Neural cell (in vitro differentiated cells): ENCODE measurements at regions not wholly inside any gene's neighbourhood (a gene's known extent, or its start where the extent isn't known, plus 50 kb on each side); places are given as distances from the start of the nearest gene placed in this dataset.

Experiments
- EP300 ChIP-seq: fragments of 450-650 bp; conservative IDR thresholded peaks from 2 replicates; pipeline ENCODE4 v1.6.1; 2014; ENCODE audit warnings: antibody characterized with exemption, mild to moderate bottlenecking, moderate library complexity; ENCODE audit not compliant: poor library complexity, severe bottlenecking
- EZH2 ChIP-seq: fragments of 200-600, 300-800 bp; shearing (Covaris generic), sonication (generic); IDR thresholded peaks from 2 replicates; pipeline ENCODE4 v1.6.1; 2014; ENCODE audit warnings: antibody characterized with exemption, low read length, borderline replicate concordance, mild to moderate bottlenecking; ENCODE audit not compliant: insufficient read depth, poor library complexity, severe bottlenecking
- MXI1 ChIP-seq: fragments of 450-650 bp; conservative IDR thresholded peaks from 2 replicates; pipeline ENCODE4 v1.6.1; 2014; ENCODE audit warnings: antibody characterized with exemption, mild to moderate bottlenecking; ENCODE audit not compliant: poor library complexity, severe bottlenecking
- POLR2AphosphoS5 ChIP-seq: IDR thresholded peaks from 2 replicates; pipeline ENCODE4 v1.6.1; 2012
- RAD21 ChIP-seq: fragments of 450-650 bp; conservative IDR thresholded peaks from 2 replicates; pipeline ENCODE4 v1.6.1; 2014; ENCODE audit warnings: antibody characterized with exemption, mild to moderate bottlenecking, moderate library complexity
- TAF1 ChIP-seq: IDR thresholded peaks from 2 replicates; pipeline ENCODE4 v1.6.1; 2012; ENCODE audit warnings: low read depth
- TF ChIP-seq, protein P1 (sequence below): fragments of 450-650 bp; IDR thresholded peaks from 2 replicates; pipeline ENCODE4 v1.5.1; 2014; ENCODE audit warnings: antibody characterized with exemption, mild to moderate bottlenecking, moderate library complexity; ENCODE audit not compliant: poor library complexity, severe bottlenecking

DNA sequence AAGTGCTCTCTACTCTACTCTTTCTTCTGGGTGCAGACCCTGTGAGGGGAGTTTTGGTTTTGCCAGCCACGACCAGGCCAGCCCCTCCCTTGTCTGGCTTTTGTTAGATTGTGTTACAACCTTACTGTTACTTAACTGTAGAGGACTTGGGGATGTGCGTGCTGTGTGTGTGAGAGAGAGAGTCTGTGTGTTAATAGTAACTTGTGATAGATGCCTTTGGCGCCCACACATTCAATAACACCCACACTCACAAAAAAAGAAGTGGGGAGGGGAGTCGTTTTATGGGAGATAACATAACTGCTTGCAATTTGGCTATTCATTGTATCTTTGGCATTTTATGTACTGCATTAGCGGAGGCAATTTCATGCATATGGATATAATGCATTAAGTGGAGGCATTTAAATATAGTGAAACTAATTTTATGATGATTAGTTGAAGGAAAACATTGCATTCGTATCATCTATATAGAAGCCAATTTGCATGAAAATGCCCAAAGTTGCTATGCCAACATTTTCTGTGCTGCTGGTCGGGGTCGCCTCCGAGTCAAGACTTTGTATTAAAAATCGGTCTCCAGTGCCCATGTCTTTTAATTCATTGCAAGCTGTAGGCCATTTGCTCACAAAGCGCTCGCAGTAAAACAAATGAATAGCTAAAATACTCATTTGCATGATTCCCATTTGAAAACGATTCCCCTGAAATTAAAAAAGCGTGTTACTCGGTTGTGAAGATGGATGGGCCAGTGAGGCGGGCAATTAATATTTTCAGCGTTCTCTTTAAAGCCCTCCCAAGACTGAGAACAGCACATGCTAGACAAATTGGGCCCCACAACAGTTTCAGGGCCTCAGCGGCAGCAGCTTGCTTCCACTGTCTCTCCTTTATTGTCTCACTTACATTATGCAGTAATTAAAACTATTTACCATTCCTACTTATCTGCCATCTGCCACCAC, 158.5 kb upstream of the SMAD3 start:
- TF ChIP-seq, protein P1, sequence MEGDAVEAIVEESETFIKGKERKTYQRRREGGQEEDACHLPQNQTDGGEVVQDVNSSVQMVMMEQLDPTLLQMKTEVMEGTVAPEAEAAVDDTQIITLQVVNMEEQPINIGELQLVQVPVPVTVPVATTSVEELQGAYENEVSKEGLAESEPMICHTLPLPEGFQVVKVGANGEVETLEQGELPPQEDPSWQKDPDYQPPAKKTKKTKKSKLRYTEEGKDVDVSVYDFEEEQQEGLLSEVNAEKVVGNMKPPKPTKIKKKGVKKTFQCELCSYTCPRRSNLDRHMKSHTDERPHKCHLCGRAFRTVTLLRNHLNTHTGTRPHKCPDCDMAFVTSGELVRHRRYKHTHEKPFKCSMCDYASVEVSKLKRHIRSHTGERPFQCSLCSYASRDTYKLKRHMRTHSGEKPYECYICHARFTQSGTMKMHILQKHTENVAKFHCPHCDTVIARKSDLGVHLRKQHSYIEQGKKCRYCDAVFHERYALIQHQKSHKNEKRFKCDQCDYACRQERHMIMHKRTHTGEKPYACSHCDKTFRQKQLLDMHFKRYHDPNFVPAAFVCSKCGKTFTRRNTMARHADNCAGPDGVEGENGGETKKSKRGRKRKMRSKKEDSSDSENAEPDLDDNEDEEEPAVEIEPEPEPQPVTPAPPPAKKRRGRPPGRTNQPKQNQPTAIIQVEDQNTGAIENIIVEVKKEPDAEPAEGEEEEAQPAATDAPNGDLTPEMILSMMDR, result no peak
- TF ChIP-seq EZH2, result no peak
- no peak for TF ChIP-seq POLR2AphosphoS5
- no peak for TF ChIP-seq EP300
- TF ChIP-seq RAD21, result no peak
- TF ChIP-seq TAF1, result no peak
- no peak for TF ChIP-seq MXI1
